ENCODE measurements at regions not wholly inside any gene's neighbourhood (a gene's known extent, or its start where the extent isn't known, plus 50 kb on each side); places are given as distances from the start of the nearest gene placed in this dataset.

DNA sequence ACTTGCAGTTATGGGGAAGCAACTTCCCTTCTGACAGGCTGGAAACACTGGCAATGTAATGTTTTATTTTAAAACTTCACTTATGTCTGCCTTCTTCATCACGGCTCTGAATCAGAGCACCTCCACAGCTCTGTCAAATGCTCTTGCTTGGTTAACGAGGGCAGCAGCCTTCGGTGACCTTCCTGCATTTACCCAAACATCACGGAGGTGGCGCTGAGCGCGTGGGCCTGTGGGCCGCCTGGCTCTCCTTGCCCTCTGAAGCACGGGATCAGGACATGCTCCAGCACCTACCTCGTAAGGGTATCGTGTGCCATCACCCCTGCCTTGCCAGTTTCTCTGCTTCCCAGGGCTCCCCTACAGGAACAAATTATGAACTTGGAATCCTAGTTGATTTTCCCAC is 310.0 kb downstream of the TEX29 start:
- TF ChIP-seq, protein P1, sequence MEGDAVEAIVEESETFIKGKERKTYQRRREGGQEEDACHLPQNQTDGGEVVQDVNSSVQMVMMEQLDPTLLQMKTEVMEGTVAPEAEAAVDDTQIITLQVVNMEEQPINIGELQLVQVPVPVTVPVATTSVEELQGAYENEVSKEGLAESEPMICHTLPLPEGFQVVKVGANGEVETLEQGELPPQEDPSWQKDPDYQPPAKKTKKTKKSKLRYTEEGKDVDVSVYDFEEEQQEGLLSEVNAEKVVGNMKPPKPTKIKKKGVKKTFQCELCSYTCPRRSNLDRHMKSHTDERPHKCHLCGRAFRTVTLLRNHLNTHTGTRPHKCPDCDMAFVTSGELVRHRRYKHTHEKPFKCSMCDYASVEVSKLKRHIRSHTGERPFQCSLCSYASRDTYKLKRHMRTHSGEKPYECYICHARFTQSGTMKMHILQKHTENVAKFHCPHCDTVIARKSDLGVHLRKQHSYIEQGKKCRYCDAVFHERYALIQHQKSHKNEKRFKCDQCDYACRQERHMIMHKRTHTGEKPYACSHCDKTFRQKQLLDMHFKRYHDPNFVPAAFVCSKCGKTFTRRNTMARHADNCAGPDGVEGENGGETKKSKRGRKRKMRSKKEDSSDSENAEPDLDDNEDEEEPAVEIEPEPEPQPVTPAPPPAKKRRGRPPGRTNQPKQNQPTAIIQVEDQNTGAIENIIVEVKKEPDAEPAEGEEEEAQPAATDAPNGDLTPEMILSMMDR (IDR thresholded peaks at IDR 0.05; ENCODE audit: insufficient read depth, low read depth, low read length), result no peak
- no peak for TF ChIP-seq EZH2 (IDR thresholded peaks at IDR 0.05; ENCODE audit: insufficient read depth, low read length)
